Hepatocyte (in vitro differentiated cells): ENCODE measurements at regions not wholly inside any gene's neighbourhood (a gene's known extent, or its start where the extent isn't known, plus 50 kb on each side); places are given as distances from the start of the nearest gene placed in this dataset.

Experiments
- DNase-seq: peaks from one replicate; pipeline ENCODE4 v3.0.0-alpha.2; 2016; ENCODE audit warnings: low spot score
- H2AFZ ChIP-seq: fragments of 200-600 bp; sonication (generic); 2 replicates; pipeline ENCODE4 v1.6.0; 2016; ENCODE audit warnings: antibody characterized with exemption, mild to moderate bottlenecking
- H3K27ac ChIP-seq: fragments of 200-600 bp; sonication (generic); 2 replicates; pipeline ENCODE4 v1.5.1; 2016; ENCODE audit warnings: mild to moderate bottlenecking
- H3K27me3 ChIP-seq: fragments of 200-600 bp; sonication (generic); 2 replicates; pipeline ENCODE4 v1.6.1; 2016
- H3K36me3 ChIP-seq: fragments of 200-600 bp; sonication (generic); replicated peaks from 2 replicates; pipeline ENCODE4 v1.5.1; 2016; ENCODE audit warnings: low read depth; ENCODE audit not compliant: insufficient read depth
- H3K4me1 ChIP-seq: fragments of 200-600 bp; sonication (generic); 2 replicates; pipeline ENCODE4 v1.5.1; 2016; ENCODE audit warnings: mild to moderate bottlenecking, moderate library complexity; ENCODE audit not compliant: insufficient read depth
- H3K4me2 ChIP-seq: fragments of 200-600 bp; sonication (generic); 2 replicates; pipeline ENCODE4 v1.6.0; 2016
- H3K4me3 ChIP-seq: fragments of 200-600 bp; sonication (generic); 2 replicates; pipeline ENCODE4 v1.5.1; 2016; ENCODE audit warnings: mild to moderate bottlenecking
- H3K79me2 ChIP-seq: fragments of 200-600 bp; sonication (generic); 2 replicates; pipeline ENCODE4 v1.6.0; 2017; ENCODE audit warnings: mild to moderate bottlenecking
- H3K9me2 ChIP-seq: fragments of 200-600 bp; sonication (generic); replicated peaks from 2 replicates; pipeline ENCODE4 v1.6.0; 2017; ENCODE audit warnings: mild to moderate bottlenecking; ENCODE audit not compliant: insufficient read depth
- H3K9me3 ChIP-seq: fragments of 200-600 bp; sonication (generic); 2 replicates; pipeline ENCODE4 v1.5.1; 2016; ENCODE audit warnings: low read depth, mild to moderate bottlenecking
- H4K20me1 ChIP-seq: fragments of 200-600 bp; sonication (generic); 2 replicates; pipeline ENCODE4 v1.6.0; 2016; ENCODE audit warnings: mild to moderate bottlenecking; ENCODE audit not compliant: insufficient read depth, poor library complexity, severe bottlenecking
- CTCF ChIP-seq: fragments of 200-600 bp; sonication (generic); IDR thresholded peaks from 2 replicates; pipeline ENCODE4 v1.5.1; 2016; ENCODE audit warnings: antibody characterized with exemption, mild to moderate bottlenecking; ENCODE audit not compliant: poor library complexity
- EZH2 ChIP-seq: fragments of 200-600 bp; sonication (generic); IDR thresholded peaks from 2 replicates; pipeline ENCODE4 v1.6.1; 2016; ENCODE audit warnings: antibody characterized with exemption, mild to moderate bottlenecking, borderline replicate concordance
- EZH2phosphoT487 ChIP-seq: fragments of 200-600 bp; sonication (generic); IDR thresholded peaks from one replicate; pipeline ENCODE4 v1.6.1; 2018; ENCODE audit warnings: antibody characterized with exemption, mild to moderate bottlenecking, low read depth, moderate library complexity; ENCODE audit not compliant: unreplicated experiment, severe bottlenecking
- WGBS: methylation state at CpG from one replicate; pipeline ENCODE4 v1.1.6; 2016; ENCODE audit warnings: low lambda C conversion rate; ENCODE audit errors: missing lambda C conversion rate; 5-methylcytosine and 5-hydroxymethylcytosine counted together

GRCh38 chr15:39252134-39252470, 328.8 kb upstream of the THBS1 start:
- no peaks in the 10 kb centered on the region for H3K4me1 ChIP-seq
- no peaks in the 10 kb centered on the region for H3K79me2 ChIP-seq
- no peaks in the 10 kb centered on the region for H3K9me3 ChIP-seq
- no peaks in the 10 kb centered on the region for H3K9me2 ChIP-seq
- no peak for DNase-seq
- H3K4me2 ChIP-seq = no peak overlapping the region
- H4K20me1 ChIP-seq = no peaks in the 10 kb centered on the region
- no peak overlapping the region for H2AFZ ChIP-seq
- no peak overlapping the region for H3K4me3 ChIP-seq
- TF ChIP-seq EZH2 (no peak), CTCF (no peak), EZH2phosphoT487 (no peak)
- WGBS = 61% methylated on average over 4 of the region's 4 CpGs
- no peaks in the 10 kb centered on the region for H3K27me3 ChIP-seq
- no peaks in the 10 kb centered on the region for H3K36me3 ChIP-seq
- no peak overlapping the region for H3K27ac ChIP-seq

GRCh38 chr15:39253552-39253951, 327.3 kb upstream of the THBS1 start:
- no peaks in the 10 kb centered on the region for H3K36me3 ChIP-seq
- no peaks in the 10 kb centered on the region for H3K79me2 ChIP-seq
- H4K20me1 ChIP-seq = no peaks in the 10 kb centered on the region
- H3K27me3 ChIP-seq = no peaks in the 10 kb centered on the region
- H3K4me2 ChIP-seq = no peak overlapping the region
- H2AFZ ChIP-seq = no peak overlapping the region
- H3K4me3 ChIP-seq = no peak overlapping the region
- 89% methylated on average over 1 of the region's 1 CpG for WGBS
- no peaks in the 10 kb centered on the region for H3K9me2 ChIP-seq
- TF ChIP-seq EZH2phosphoT487 (no peak), CTCF (no peak), EZH2 (no peak)
- H3K9me3 ChIP-seq = no peaks in the 10 kb centered on the region
- no peak for DNase-seq
- no peak overlapping the region for H3K27ac ChIP-seq
- H3K4me1 ChIP-seq = no peaks in the 10 kb centered on the region

GRCh38 chr15:39254181-39254580, 326.7 kb upstream of the THBS1 start:
- no peak for DNase-seq
- Histone ChIP-seq H3K9me3 (no peaks in the 10 kb centered on the region), H3K79me2 (no peaks in the 10 kb centered on the region), H3K27me3 (no peaks in the 10 kb centered on the region), H3K4me1 (no peaks in the 10 kb centered on the region), H3K9me2 (no peaks in the 10 kb centered on the region), H2AFZ (no peak overlapping the region), H3K27ac (no peak overlapping the region), H4K20me1 (no peaks in the 10 kb centered on the region), H3K36me3 (no peaks in the 10 kb centered on the region), H3K4me3 (no peak overlapping the region), H3K4me2 (no peak overlapping the region)
- TF ChIP-seq CTCF (no peak), EZH2 (no peak), EZH2phosphoT487 (no peak)
- WGBS = 89% methylated on average over 4 of the region's 4 CpGs

- no peaks in the 10 kb centered on the region for H3K9me3 ChIP-seq
- no peaks in the 10 kb centered on the region for H3K4me1 ChIP-seq
- H2AFZ ChIP-seq = no peak overlapping the region
- H3K27me3 ChIP-seq = no peaks in the 10 kb centered on the region
- H3K4me2 ChIP-seq = no peak overlapping the region
- no peaks in the 10 kb centered on the region for H4K20me1 ChIP-seq
- H3K79me2 ChIP-seq = no peaks in the 10 kb centered on the region
- DNase-seq = no peak
- H3K9me2 ChIP-seq = no peaks in the 10 kb centered on the region
- TF ChIP-seq EZH2phosphoT487 (no peak), CTCF (no peak), EZH2 (no peak)
- no peak overlapping the region for H3K4me3 ChIP-seq
- H3K36me3 ChIP-seq = no peaks in the 10 kb centered on the region
- WGBS = 96% methylated on average over 7 of the region's 7 CpGs
- H3K27ac ChIP-seq = no peak overlapping the region
Observed at GRCh38 chr15:39255760-39256159, 325.1 kb upstream of the THBS1 start.
